Aorta (tissue), 5 donors: ENCODE measurements at regions not wholly inside any gene's neighbourhood (a gene's known extent, or its start where the extent isn't known, plus 50 kb on each side); places are given as distances from the start of the nearest gene placed in this dataset.

Source experiments
- ATAC-seq: fragments of 200-7000 bp; cut with Tn5 transposase; one replicate; pipeline ENCODE4 v1.9.1; 2022; ENCODE audit warnings: moderate library complexity; ENCODE audit not compliant: low FRiP score
- DNase-seq, 2 donors: peaks; one replicate each; pipeline ENCODE4 v3.0.0-alpha.2; 2020
- H3K27ac ChIP-seq, 2 donors: one replicate each; pipeline ENCODE4 v1.5.1; 2013; ENCODE audit warnings: low read length in 2 of 2, mild to moderate bottlenecking in 2 of 2, moderate library complexity in 2 of 2, control low read depth in 1 of 2, inconsistent platforms in 1 of 2, low read depth in 1 of 2
- H3K27me3 ChIP-seq, 2 donors: one replicate each; pipeline ENCODE4 v1.6.1; 2013; ENCODE audit warnings: control low read depth in 1 of 2, low read length in 1 of 2, mild to moderate bottlenecking in 1 of 2, moderate library complexity in 1 of 2; ENCODE audit not compliant: insufficient read depth in 2 of 2, control insufficient read depth in 1 of 2
- H3K36me3 ChIP-seq, 2 donors: one replicate each; pipeline ENCODE4 v1.6.1; 2013; ENCODE audit warnings: control low read depth in 1 of 2, low read length in 1 of 2, mild to moderate bottlenecking in 1 of 2; ENCODE audit not compliant: insufficient read depth in 2 of 2, control insufficient read depth in 1 of 2
- H3K4me1 ChIP-seq, 2 donors: one replicate each; pipeline ENCODE4 v1.6.1; 2013; ENCODE audit warnings: low read length in 2 of 2, control low read depth in 1 of 2, mild to moderate bottlenecking in 1 of 2, moderate library complexity in 1 of 2; ENCODE audit not compliant: insufficient read depth in 2 of 2, control insufficient read depth in 1 of 2
- H3K4me3 ChIP-seq, 2 donors: one replicate each; pipeline ENCODE4 v1.5.1; 2013; ENCODE audit warnings: low read length in 2 of 2, control low read depth in 1 of 2, mild to moderate bottlenecking in 1 of 2
- H3K9me3 ChIP-seq: one replicate; pipeline ENCODE4 v1.6.1; 2013; ENCODE audit warnings: mild to moderate bottlenecking, low read length; ENCODE audit not compliant: control insufficient read depth
- WGBS, 2 donors: extraction: QIAGEN DNeasy Blood & Tissue Kit; methylation state at CpG; one replicate each; pipeline ENCODE4 v1.1.7; 2013; 5-methylcytosine and 5-hydroxymethylcytosine counted together
- intact Hi-C, 2 donors: fragments of 100-400 bp; cut with DNase I; formaldehyde crosslinking; loops; one replicate each; pipeline versions ENCODE4 v1.14.2 to v1.15.0; 2022
- donor health status: healthy with polysubstance abuse.
- donor health status: Bipolar disorder and iron deficiency.
- donor health status: DM: no; HTN: no; CAD: no.
- donor health status: DM: no; HTN: no; CAD: no.
- donor health status: DM: yes; HTN: yes; CAD: no.

- no peak overlapping the region for H3K27ac ChIP-seq
- no peak for DNase-seq
- no peak for ATAC-seq
- no peaks in the 10 kb centered on the region for H3K9me3 ChIP-seq
- H3K27me3 ChIP-seq, result no peaks in the 10 kb centered on the region
- intact Hi-C loops, result no loop called here
- 96 to 98% methylated on average over 5 of the region's 5 CpGs for WGBS, 2 donors
- H3K4me3 ChIP-seq, result no peak overlapping the region
- H3K36me3 ChIP-seq, result no peaks in the 10 kb centered on the region
- H3K4me1 ChIP-seq, result no peaks in the 10 kb centered on the region
Measured at GRCh38 chr6:159623156-159623555, 69.9 kb downstream of the SOD2 start.

GRCh38 chr6:159620947-159621346 lies 72.1 kb downstream of the SOD2 start:
- no peak for DNase-seq
- Histone ChIP-seq H3K9me3 (peaks cover 8% of the 10 kb centered on the region), H3K4me3 (no peak overlapping the region), H3K27ac (no peak overlapping the region), H3K36me3 (no peaks in the 10 kb centered on the region), H3K4me1 (no peaks in the 10 kb centered on the region), H3K27me3 (no peaks in the 10 kb centered on the region)
- WGBS, 2 donors, result 20 to 26% methylated on average over 1 of the region's 1 CpG
- intact Hi-C loops, result no loop called here
- no peak for ATAC-seq

- H3K4me3 ChIP-seq, result no peak overlapping the region
- H3K9me3 ChIP-seq, result peaks cover 8% of the 10 kb centered on the region
- no peaks in the 10 kb centered on the region for H3K36me3 ChIP-seq
- WGBS, 2 donors, result 77 to 85% methylated on average over 1 of the region's 1 CpG
- ATAC-seq (no peak), DNase-seq (no peak)
- no peak overlapping the region for H3K27ac ChIP-seq
- H3K27me3 ChIP-seq, result no peaks in the 10 kb centered on the region
- no peaks in the 10 kb centered on the region for H3K4me1 ChIP-seq
- intact Hi-C loops, result no loop called here
Measured at GRCh38 chr6:159617444-159617843, 75.6 kb downstream of the SOD2 start.

GRCh38 chr6:159616456-159616855 lies 76.6 kb downstream of the SOD2 start:
- DNase-seq, result no peak
- WGBS, 2 donors, result 95 to 99% methylated on average over 2 of the region's 2 CpGs
- Histone ChIP-seq H3K9me3 (peaks cover 8% of the 10 kb centered on the region), H3K36me3 (no peaks in the 10 kb centered on the region), H3K4me1 (no peaks in the 10 kb centered on the region), H3K27ac (no peak overlapping the region), H3K27me3 (no peaks in the 10 kb centered on the region), H3K4me3 (no peak overlapping the region)
- intact Hi-C loops, result no loop called here
- ATAC-seq, result no peak

GRCh38 chr6:159615918-159616317 lies 77.1 kb downstream of the SOD2 start:
- Histone ChIP-seq H3K36me3 (no peaks in the 10 kb centered on the region), H3K4me1 (no peaks in the 10 kb centered on the region), H3K4me3 (no peak overlapping the region), H3K9me3 (peaks cover 8% of the 10 kb centered on the region), H3K27ac (no peak overlapping the region), H3K27me3 (no peaks in the 10 kb centered on the region)
- 66 to 93% methylated on average over 3 of the region's 3 CpGs for WGBS, 2 donors
- DNase-seq (no peak), ATAC-seq (no peak)
- intact Hi-C loops, result no loop called here

- no peaks in the 10 kb centered on the region for H3K9me3 ChIP-seq
- no peak overlapping the region for H3K4me3 ChIP-seq
- ATAC-seq (no peak), DNase-seq (no peak)
- H3K36me3 ChIP-seq, result no peaks in the 10 kb centered on the region
- no peak overlapping the region for H3K27ac ChIP-seq
- WGBS, 2 donors, result 94 to 96% methylated on average over 6 of the region's 6 CpGs
- no peaks in the 10 kb centered on the region for H3K27me3 ChIP-seq
- intact Hi-C loops, result no loop called here
- peaks cover 0 to 2% of the 10 kb centered on the region in 2 donors for H3K4me1 ChIP-seq
Measured at GRCh38 chr6:159610881-159611280, 82.2 kb downstream of the SOD2 start.

- intact Hi-C loops, result no loop called here
- DNase-seq (no peak), ATAC-seq (no peak)
- H3K4me3 ChIP-seq, result no peak overlapping the region
- H3K36me3 ChIP-seq, result no peaks in the 10 kb centered on the region
- 65 to 74% methylated on average over 2 of the region's 2 CpGs for WGBS, 2 donors
- H3K9me3 ChIP-seq, result no peaks in the 10 kb centered on the region
- H3K27ac ChIP-seq, result no peak overlapping the region
- no peaks in the 10 kb centered on the region for H3K27me3 ChIP-seq
- H3K4me1 ChIP-seq, result peaks cover 0 to 2% of the 10 kb centered on the region in 2 donors
Measured at GRCh38 chr6:159609652-159610178, 83.3 kb downstream of the SOD2 start.

- 71 to 82% methylated on average over 6 of the region's 6 CpGs for WGBS, 2 donors
- Histone ChIP-seq H3K9me3 (no peaks in the 10 kb centered on the region), H3K36me3 (no peaks in the 10 kb centered on the region), H3K4me1 (peaks cover 0 to 2% of the 10 kb centered on the region in 2 donors), H3K27me3 (no peaks in the 10 kb centered on the region), H3K4me3 (no peak overlapping the region), H3K27ac (no peak overlapping the region)
- DNase-seq, result no peak
- ATAC-seq, result no peak
- intact Hi-C loops, result no loop called here
Measured at GRCh38 chr6:159608961-159609651, 83.9 kb downstream of the SOD2 start.

- ATAC-seq (no peak), DNase-seq (no peak)
- Histone ChIP-seq H3K36me3 (no peaks in the 10 kb centered on the region), H3K9me3 (no peaks in the 10 kb centered on the region), H3K27ac (no peak overlapping the region), H3K4me1 (peaks cover 0 to 2% of the 10 kb centered on the region in 2 donors), H3K4me3 (no peak overlapping the region), H3K27me3 (no peaks in the 10 kb centered on the region)
- intact Hi-C loops, result no loop called here
- WGBS, 2 donors, result 84 to 94% methylated on average over 2 of the region's 2 CpGs
Measured at GRCh38 chr6:159606786-159607185, 86.3 kb downstream of the SOD2 start.
